ENCODE measurements at regions not wholly inside any gene's neighbourhood (a gene's known extent, or its start where the extent isn't known, plus 50 kb on each side); places are given as distances from the start of the nearest gene placed in this dataset.

DNA sequence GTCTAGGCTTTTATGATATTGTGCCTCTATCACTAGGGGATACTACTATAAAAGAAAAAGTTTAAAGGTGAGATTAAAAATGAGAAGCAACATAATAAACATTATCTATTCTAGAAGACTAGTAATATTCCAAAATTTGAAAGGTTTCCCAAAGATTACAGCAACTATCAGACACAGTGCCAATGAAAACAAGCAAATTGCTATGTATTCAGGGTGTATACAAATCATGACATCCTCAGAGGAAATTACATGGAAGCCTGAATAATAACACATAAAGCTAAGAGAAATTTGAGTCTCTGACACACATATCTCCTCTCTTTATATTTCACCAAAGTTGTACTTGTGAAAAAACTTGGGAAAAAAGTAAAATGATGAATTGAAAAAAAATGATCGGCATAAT, 327.0 kb downstream of the SEC23A start:
- TF ChIP-seq, protein P1, sequence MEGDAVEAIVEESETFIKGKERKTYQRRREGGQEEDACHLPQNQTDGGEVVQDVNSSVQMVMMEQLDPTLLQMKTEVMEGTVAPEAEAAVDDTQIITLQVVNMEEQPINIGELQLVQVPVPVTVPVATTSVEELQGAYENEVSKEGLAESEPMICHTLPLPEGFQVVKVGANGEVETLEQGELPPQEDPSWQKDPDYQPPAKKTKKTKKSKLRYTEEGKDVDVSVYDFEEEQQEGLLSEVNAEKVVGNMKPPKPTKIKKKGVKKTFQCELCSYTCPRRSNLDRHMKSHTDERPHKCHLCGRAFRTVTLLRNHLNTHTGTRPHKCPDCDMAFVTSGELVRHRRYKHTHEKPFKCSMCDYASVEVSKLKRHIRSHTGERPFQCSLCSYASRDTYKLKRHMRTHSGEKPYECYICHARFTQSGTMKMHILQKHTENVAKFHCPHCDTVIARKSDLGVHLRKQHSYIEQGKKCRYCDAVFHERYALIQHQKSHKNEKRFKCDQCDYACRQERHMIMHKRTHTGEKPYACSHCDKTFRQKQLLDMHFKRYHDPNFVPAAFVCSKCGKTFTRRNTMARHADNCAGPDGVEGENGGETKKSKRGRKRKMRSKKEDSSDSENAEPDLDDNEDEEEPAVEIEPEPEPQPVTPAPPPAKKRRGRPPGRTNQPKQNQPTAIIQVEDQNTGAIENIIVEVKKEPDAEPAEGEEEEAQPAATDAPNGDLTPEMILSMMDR (IDR thresholded peaks at IDR 0.05; ENCODE audit: low read depth, low read length): no peak
- no peak overlapping the region for H3K4me3 ChIP-seq (ENCODE audit: low read depth, low read length)

DNA sequence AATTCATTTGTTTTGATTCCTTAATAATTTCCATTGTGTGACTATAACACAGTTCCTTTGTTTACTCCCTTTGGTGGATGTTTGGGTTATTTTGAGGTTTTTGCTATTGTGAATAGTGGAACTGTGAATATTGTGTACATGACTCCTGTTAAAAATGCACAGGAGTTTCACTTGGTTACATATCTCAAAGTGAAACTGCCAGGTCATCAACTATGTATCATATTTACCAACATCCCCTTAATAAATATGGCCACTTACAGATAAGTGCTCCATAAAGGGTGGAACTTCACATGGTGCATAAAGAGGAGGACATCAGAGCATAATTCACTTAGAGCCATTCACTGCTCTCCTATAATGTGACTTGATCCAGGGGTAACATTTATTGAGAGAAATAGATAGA, 328.9 kb downstream of the SEC23A start:
- H3K4me3 ChIP-seq (ENCODE audit: low read depth, low read length): no peak overlapping the region
- TF ChIP-seq, protein P1 (IDR thresholded peaks at IDR 0.05; ENCODE audit: low read depth, low read length): no peak

DNA sequence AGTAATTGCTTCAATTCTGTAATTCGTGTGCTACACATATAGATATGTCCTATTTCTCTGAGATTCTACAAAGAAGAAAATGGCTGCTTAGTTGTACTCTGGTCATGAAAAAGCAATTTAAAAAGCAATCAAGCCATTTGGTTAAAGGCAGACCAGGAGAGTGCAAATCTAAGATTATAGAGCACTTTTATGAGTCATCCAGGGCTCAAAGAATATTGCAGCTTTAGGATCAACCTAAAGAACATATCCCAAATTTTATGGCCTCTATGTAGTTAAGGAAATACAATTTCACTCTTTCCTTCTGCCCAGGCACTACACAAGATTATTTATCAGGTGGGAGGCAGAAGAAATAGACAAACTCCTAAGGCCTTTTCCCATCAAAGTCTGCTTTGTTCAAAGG, 332.8 kb downstream of the SEC23A start:
- H3K4me3 ChIP-seq (ENCODE audit: low read depth, low read length): no peak overlapping the region
- TF ChIP-seq, protein P1 (IDR thresholded peaks at IDR 0.05; ENCODE audit: low read depth, low read length): no peak

DNA sequence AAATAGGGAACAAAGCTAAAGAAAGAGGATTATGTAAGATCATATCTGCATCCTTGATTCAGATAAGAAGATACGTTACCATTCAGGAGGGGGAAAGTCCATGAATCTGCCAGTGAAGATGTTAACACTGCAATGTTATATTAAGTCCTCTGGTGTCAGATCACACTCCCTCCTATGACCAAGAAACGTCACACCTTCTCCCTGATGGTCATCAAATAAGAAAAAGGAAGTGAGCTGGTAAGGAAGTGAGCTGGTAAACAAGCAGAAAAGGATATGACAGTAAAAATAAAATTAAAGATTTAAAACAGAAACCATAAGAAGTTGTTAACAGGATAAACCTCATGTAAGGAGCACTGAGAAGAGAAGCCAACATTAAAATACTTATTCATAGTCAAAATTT, 340.2 kb downstream of the SEC23A start:
- TF ChIP-seq, protein P1 (IDR thresholded peaks at IDR 0.05; ENCODE audit: low read depth, low read length): no peak
- no peak overlapping the region for H3K4me3 ChIP-seq (ENCODE audit: low read depth, low read length)

DNA sequence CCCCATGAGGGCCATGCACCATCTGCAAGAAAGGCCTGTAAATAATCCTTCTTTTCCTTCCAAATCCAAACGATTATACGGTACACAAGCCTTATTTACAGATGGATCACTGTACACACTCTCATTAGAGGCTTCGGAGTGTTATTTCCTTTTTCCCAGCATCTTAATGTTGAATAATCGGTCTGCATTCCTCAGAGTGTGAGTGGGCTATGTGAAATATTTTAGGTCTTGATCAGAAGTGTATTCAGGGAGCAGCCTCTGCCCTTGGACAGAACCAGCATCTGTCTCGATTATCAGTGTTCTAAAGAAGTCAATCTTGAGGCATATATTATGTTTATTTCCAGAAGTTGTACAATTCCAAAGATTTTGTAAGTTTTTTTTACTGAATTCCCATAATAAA, 340.6 kb downstream of the SEC23A start:
- H3K4me3 ChIP-seq (ENCODE audit: low read depth, low read length): no peak overlapping the region
- TF ChIP-seq, protein P1 (IDR thresholded peaks at IDR 0.05; ENCODE audit: low read depth, low read length): no peak

DNA sequence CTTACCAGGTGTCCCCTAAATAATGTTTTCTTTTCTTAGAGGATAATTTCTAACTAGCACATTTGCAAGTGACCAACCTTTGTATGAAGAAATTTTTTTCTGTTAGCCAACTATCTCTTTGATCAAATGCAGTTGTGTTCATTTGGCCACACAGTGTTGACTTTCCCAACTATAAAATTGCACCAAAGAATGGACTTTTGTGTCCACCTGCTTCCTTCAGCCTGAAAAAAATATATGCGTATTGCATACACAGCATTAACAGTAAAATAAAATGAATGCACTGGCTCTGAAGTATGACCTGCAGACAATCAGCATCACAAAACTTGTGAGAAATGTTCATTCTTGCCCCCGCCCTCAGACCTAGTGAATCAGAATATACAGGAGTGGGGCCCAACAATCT, 342.0 kb downstream of the SEC23A start:
- TF ChIP-seq, protein P1 (IDR thresholded peaks at IDR 0.05; ENCODE audit: low read depth, low read length): no peak
- no peak overlapping the region for H3K4me3 ChIP-seq (ENCODE audit: low read depth, low read length)

DNA sequence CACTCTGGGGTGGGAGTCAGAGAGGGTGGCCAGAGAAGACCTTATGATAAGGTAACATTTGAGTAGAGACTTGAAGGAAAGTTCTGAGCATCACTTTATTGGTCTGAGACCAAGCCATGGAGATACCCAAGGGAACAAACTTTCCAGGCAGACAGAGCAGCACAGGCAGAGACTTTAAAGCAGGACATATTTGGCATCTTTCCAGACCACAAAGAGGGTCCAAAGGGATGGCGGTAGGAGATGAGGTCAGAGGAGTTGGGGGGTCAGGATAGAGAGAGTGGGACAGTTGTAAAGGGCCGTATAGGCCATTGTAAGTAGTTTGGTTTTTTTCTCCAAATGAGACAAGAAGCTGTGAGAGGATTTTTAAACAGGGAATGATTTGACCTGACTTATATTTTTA, 344.4 kb downstream of the SEC23A start:
- TF ChIP-seq, protein P1 (IDR thresholded peaks at IDR 0.05; ENCODE audit: low read depth, low read length): no peak
- no peak overlapping the region for H3K4me3 ChIP-seq (ENCODE audit: low read depth, low read length)

All from WI38 (cell line).